ENCODE measurements at regions not wholly inside any gene's neighbourhood (a gene's known extent, or its start where the extent isn't known, plus 50 kb on each side); places are given as distances from the start of the nearest gene placed in this dataset.

GRCh38 chr13:108000998-108001397 lies 214.3 kb downstream of the LIG4 start:
- H3K4me1 ChIP-seq (ENCODE audit: control insufficient read depth in 1 of 2, insufficient read depth in 2 of 2, low read length in 2 of 2), result no peaks in the 10 kb centered on the region
- H3K27ac ChIP-seq (ENCODE audit: low read length), result no peak overlapping the region
- H3K27me3 ChIP-seq (ENCODE audit: low read depth, low read length), result no peaks in the 10 kb centered on the region
- H3K9me3 ChIP-seq (ENCODE audit: control insufficient read depth in 1 of 2, low read length in 2 of 2), result no peaks in the 10 kb centered on the region
- no peaks in the 10 kb centered on the region for H3K36me3 ChIP-seq (ENCODE audit: control insufficient read depth in 1 of 2, insufficient read depth in 2 of 2, low read length in 2 of 2)
- H3K4me3 ChIP-seq (ENCODE audit: low read depth in 1 of 2, low read length in 2 of 2), result no peak overlapping the region

- H3K9me3 ChIP-seq (ENCODE audit: control insufficient read depth in 1 of 2, low read length in 2 of 2), result no peaks in the 10 kb centered on the region
- no peaks in the 10 kb centered on the region for H3K27me3 ChIP-seq (ENCODE audit: low read depth, low read length)
- H3K4me1 ChIP-seq (ENCODE audit: control insufficient read depth in 1 of 2, insufficient read depth in 2 of 2, low read length in 2 of 2), result no peaks in the 10 kb centered on the region
- no peaks in the 10 kb centered on the region for H3K36me3 ChIP-seq (ENCODE audit: control insufficient read depth in 1 of 2, insufficient read depth in 2 of 2, low read length in 2 of 2)
- H3K27ac ChIP-seq (ENCODE audit: low read length), result no peak overlapping the region
- no peak overlapping the region for H3K4me3 ChIP-seq (ENCODE audit: low read depth in 1 of 2, low read length in 2 of 2)
Measured at GRCh38 chr13:107999751-108000150, 215.6 kb downstream of the LIG4 start.

- Histone ChIP-seq H3K27ac (ENCODE audit: low read length) (no peak overlapping the region), H3K9me3 (ENCODE audit: control insufficient read depth in 1 of 2, low read length in 2 of 2) (no peaks in the 10 kb centered on the region)
Measured at GRCh38 chr13:107994137-107994536, 221.2 kb downstream of the LIG4 start.

GRCh38 chr13:107993239-107993949 lies 221.9 kb downstream of the LIG4 start:
- Histone ChIP-seq H3K9me3 (ENCODE audit: control insufficient read depth in 1 of 2, low read length in 2 of 2) (no peaks in the 10 kb centered on the region), H3K27ac (ENCODE audit: low read length) (no peak overlapping the region), H3K4me1 (ENCODE audit: control insufficient read depth in 1 of 2, insufficient read depth in 2 of 2, low read length in 2 of 2) (no peaks in the 10 kb centered on the region), H3K4me3 (ENCODE audit: low read depth in 1 of 2, low read length in 2 of 2) (no peak overlapping the region), H3K27me3 (ENCODE audit: low read depth, low read length) (no peaks in the 10 kb centered on the region), H3K36me3 (ENCODE audit: control insufficient read depth in 1 of 2, insufficient read depth in 2 of 2, low read length in 2 of 2) (no peaks in the 10 kb centered on the region)

More at GRCh38 chr13:107994137-107994536, 221.2 kb downstream of the LIG4 start:
- Histone ChIP-seq H3K36me3 (ENCODE audit: control insufficient read depth in 1 of 2, insufficient read depth in 2 of 2, low read length in 2 of 2) (no peaks in the 10 kb centered on the region), H3K4me1 (ENCODE audit: control insufficient read depth in 1 of 2, insufficient read depth in 2 of 2, low read length in 2 of 2) (no peaks in the 10 kb centered on the region), H3K27me3 (ENCODE audit: low read depth, low read length) (no peaks in the 10 kb centered on the region), H3K4me3 (ENCODE audit: low read depth in 1 of 2, low read length in 2 of 2) (no peak overlapping the region)

GRCh38 chr13:107992542-107992941 lies 222.8 kb downstream of the LIG4 start:
- H3K9me3 ChIP-seq (ENCODE audit: control insufficient read depth in 1 of 2, low read length in 2 of 2), result no peaks in the 10 kb centered on the region
- no peaks in the 10 kb centered on the region for H3K36me3 ChIP-seq (ENCODE audit: control insufficient read depth in 1 of 2, insufficient read depth in 2 of 2, low read length in 2 of 2)
- H3K27ac ChIP-seq (ENCODE audit: low read length), result no peak overlapping the region
- no peaks in the 10 kb centered on the region for H3K27me3 ChIP-seq (ENCODE audit: low read depth, low read length)
- no peaks in the 10 kb centered on the region for H3K4me1 ChIP-seq (ENCODE audit: control insufficient read depth in 1 of 2, insufficient read depth in 2 of 2, low read length in 2 of 2)
- no peak overlapping the region for H3K4me3 ChIP-seq (ENCODE audit: low read depth in 1 of 2, low read length in 2 of 2)

GRCh38 chr13:107977071-107977574 lies 238.2 kb downstream of the LIG4 start:
- Histone ChIP-seq H3K27ac (ENCODE audit: low read length) (no peak overlapping the region), H3K4me1 (ENCODE audit: control insufficient read depth in 1 of 2, insufficient read depth in 2 of 2, low read length in 2 of 2) (no peaks in the 10 kb centered on the region)

GRCh38 chr13:107976628-107977027 lies 238.7 kb downstream of the LIG4 start:
- H3K9me3 ChIP-seq (ENCODE audit: control insufficient read depth in 1 of 2, low read length in 2 of 2), result no peaks in the 10 kb centered on the region
- H3K27ac ChIP-seq (ENCODE audit: low read length), result no peak overlapping the region
- H3K36me3 ChIP-seq (ENCODE audit: control insufficient read depth in 1 of 2, insufficient read depth in 2 of 2, low read length in 2 of 2), result no peaks in the 10 kb centered on the region
- H3K4me1 ChIP-seq (ENCODE audit: control insufficient read depth in 1 of 2, insufficient read depth in 2 of 2, low read length in 2 of 2), result no peaks in the 10 kb centered on the region
- H3K4me3 ChIP-seq (ENCODE audit: low read depth in 1 of 2, low read length in 2 of 2), result no peak overlapping the region
- no peaks in the 10 kb centered on the region for H3K27me3 ChIP-seq (ENCODE audit: low read depth, low read length)

More at GRCh38 chr13:107977071-107977574, 238.2 kb downstream of the LIG4 start:
- Histone ChIP-seq H3K4me3 (ENCODE audit: low read depth in 1 of 2, low read length in 2 of 2) (no peak overlapping the region), H3K9me3 (ENCODE audit: control insufficient read depth in 1 of 2, low read length in 2 of 2) (no peaks in the 10 kb centered on the region), H3K27me3 (ENCODE audit: low read depth, low read length) (no peaks in the 10 kb centered on the region), H3K36me3 (ENCODE audit: control insufficient read depth in 1 of 2, insufficient read depth in 2 of 2, low read length in 2 of 2) (no peaks in the 10 kb centered on the region)

GRCh38 chr13:107974409-107974808 lies 240.9 kb downstream of the LIG4 start:
- H3K9me3 ChIP-seq (ENCODE audit: control insufficient read depth in 1 of 2, low read length in 2 of 2), result no peaks in the 10 kb centered on the region
- H3K4me3 ChIP-seq (ENCODE audit: low read depth in 1 of 2, low read length in 2 of 2), result no peak overlapping the region
- H3K36me3 ChIP-seq (ENCODE audit: control insufficient read depth in 1 of 2, insufficient read depth in 2 of 2, low read length in 2 of 2), result no peaks in the 10 kb centered on the region
- H3K27ac ChIP-seq (ENCODE audit: low read length), result no peak overlapping the region
- H3K27me3 ChIP-seq (ENCODE audit: low read depth, low read length), result no peaks in the 10 kb centered on the region
- no peaks in the 10 kb centered on the region for H3K4me1 ChIP-seq (ENCODE audit: control insufficient read depth in 1 of 2, insufficient read depth in 2 of 2, low read length in 2 of 2)

GRCh38 chr13:107969546-107969945 lies 245.8 kb downstream of the LIG4 start:
- Histone ChIP-seq H3K4me1 (ENCODE audit: control insufficient read depth in 1 of 2, insufficient read depth in 2 of 2, low read length in 2 of 2) (no peaks in the 10 kb centered on the region), H3K9me3 (ENCODE audit: control insufficient read depth in 1 of 2, low read length in 2 of 2) (no peaks in the 10 kb centered on the region)

GRCh38 chr13:107968470-107968869 lies 246.9 kb downstream of the LIG4 start:
- Histone ChIP-seq H3K4me3 (ENCODE audit: low read depth in 1 of 2, low read length in 2 of 2) (no peak overlapping the region), H3K9me3 (ENCODE audit: control insufficient read depth in 1 of 2, low read length in 2 of 2) (no peaks in the 10 kb centered on the region), H3K27me3 (ENCODE audit: low read depth, low read length) (no peaks in the 10 kb centered on the region), H3K36me3 (ENCODE audit: control insufficient read depth in 1 of 2, insufficient read depth in 2 of 2, low read length in 2 of 2) (no peaks in the 10 kb centered on the region), H3K4me1 (ENCODE audit: control insufficient read depth in 1 of 2, insufficient read depth in 2 of 2, low read length in 2 of 2) (no peaks in the 10 kb centered on the region), H3K27ac (ENCODE audit: low read length) (no peak overlapping the region)

More at GRCh38 chr13:107969546-107969945, 245.8 kb downstream of the LIG4 start:
- Histone ChIP-seq H3K27me3 (ENCODE audit: low read depth, low read length) (no peaks in the 10 kb centered on the region), H3K27ac (ENCODE audit: low read length) (no peak overlapping the region), H3K4me3 (ENCODE audit: low read depth in 1 of 2, low read length in 2 of 2) (no peak overlapping the region), H3K36me3 (ENCODE audit: control insufficient read depth in 1 of 2, insufficient read depth in 2 of 2, low read length in 2 of 2) (no peaks in the 10 kb centered on the region)

- Histone ChIP-seq H3K4me1 (ENCODE audit: control insufficient read depth in 1 of 2, insufficient read depth in 2 of 2, low read length in 2 of 2) (no peaks in the 10 kb centered on the region), H3K36me3 (ENCODE audit: control insufficient read depth in 1 of 2, insufficient read depth in 2 of 2, low read length in 2 of 2) (no peaks in the 10 kb centered on the region), H3K27me3 (ENCODE audit: low read depth, low read length) (no peaks in the 10 kb centered on the region), H3K9me3 (ENCODE audit: control insufficient read depth in 1 of 2, low read length in 2 of 2) (no peaks in the 10 kb centered on the region), H3K4me3 (ENCODE audit: low read depth in 1 of 2, low read length in 2 of 2) (no peak overlapping the region), H3K27ac (ENCODE audit: low read length) (no peak overlapping the region)
Measured at GRCh38 chr13:107964395-107964794, 250.9 kb downstream of the LIG4 start.
